Lung (tissue), 11 donors: ENCODE measurements at regions not wholly inside any gene's neighbourhood (a gene's known extent, or its start where the extent isn't known, plus 50 kb on each side); places are given as distances from the start of the nearest gene placed in this dataset.

Experiments
- ATAC-seq: fragments of 200-7000 bp; cut with Tn5 transposase; one replicate; pipeline ENCODE4 v1.9.1; 2020; ENCODE audit warnings: moderate number of reproducible peaks; ENCODE audit not compliant: insufficient read depth, low FRiP score
- DNase-seq, 3 donors: peaks; one replicate each; pipeline ENCODE4 v3.0.0-alpha.2; 2013 to 2017
- H3K27ac ChIP-seq, 2 donors: one replicate each; pipeline ENCODE4 v1.5.1; 2013; ENCODE audit warnings: mild to moderate bottlenecking in 2 of 2, moderate library complexity in 2 of 2, control low read depth in 1 of 2, inconsistent platforms in 1 of 2, low read depth in 1 of 2, low read length in 1 of 2
- H3K27me3 ChIP-seq, 3 donors: one replicate each; pipeline ENCODE4 v1.5.1; 2013; ENCODE audit warnings: low read length in 2 of 3; ENCODE audit not compliant: control insufficient read depth in 3 of 3, insufficient read depth in 3 of 3
- H3K36me3 ChIP-seq, 4 donors: one replicate each; pipeline ENCODE4 v1.5.1; 2013; ENCODE audit warnings: low read length in 4 of 4, mild to moderate bottlenecking in 1 of 4, moderate library complexity in 1 of 4; ENCODE audit not compliant: control insufficient read depth in 4 of 4, insufficient read depth in 4 of 4
- H3K4me1 ChIP-seq, 5 donors: one replicate each; pipeline ENCODE4 v1.5.1; 2013; ENCODE audit warnings: low read length in 5 of 5, mild to moderate bottlenecking in 2 of 5, moderate library complexity in 1 of 5; ENCODE audit not compliant: control insufficient read depth in 5 of 5, insufficient read depth in 5 of 5
- H3K4me3 ChIP-seq: one replicate; pipeline ENCODE4 v1.5.1; 2013; ENCODE audit warnings: mild to moderate bottlenecking, control low read depth, moderate library complexity
- H3K9ac ChIP-seq, 2 donors: one replicate each; pipeline ENCODE4 v1.5.1; 2013; ENCODE audit warnings: low read length in 2 of 2, control low read depth in 1 of 2; ENCODE audit not compliant: insufficient read depth in 1 of 2
- H3K9me3 ChIP-seq, 4 donors: one replicate each; pipeline ENCODE4 v1.5.1; 2013; ENCODE audit warnings: low read length in 3 of 4, mild to moderate bottlenecking in 1 of 4, moderate library complexity in 1 of 4; ENCODE audit not compliant: control insufficient read depth in 4 of 4, insufficient read depth in 3 of 4
- CTCF ChIP-seq: IDR thresholded peaks from 2 replicates; pipeline ENCODE4 v1.5.1; 2012; ENCODE audit warnings: mild to moderate bottlenecking; ENCODE audit errors: control extremely low read depth, extremely low read depth
- WGBS, 2 donors: extraction: QIAGEN DNeasy Blood & Tissue Kit; methylation state at CpG; one replicate each; pipeline ENCODE4 v1.1.7; 2013; 5-methylcytosine and 5-hydroxymethylcytosine counted together
- donor health status: control.
- donor health status: control.
- donor health status: Bipolar disorder and iron deficiency.
- donor health status: healthy.
- donor health status: DM: yes; HTN: yes; CAD: no.

- H3K27me3 ChIP-seq, result no peaks in the 10 kb centered on the region
- ATAC-seq (no peak), DNase-seq (no peak)
- H3K9ac ChIP-seq, result no peak overlapping the region
- WGBS, 2 donors, result 77 to 85% methylated on average over 11 of the region's 11 CpGs
- no peak overlapping the region for H3K27ac ChIP-seq
- no peaks in the 10 kb centered on the region for H3K36me3 ChIP-seq
- peaks cover 0 to 3% (median 0%) of the 10 kb centered on the region in 4 donors for H3K9me3 ChIP-seq
- TF ChIP-seq CTCF, result no peak
- H3K4me1 ChIP-seq, result no peaks in the 10 kb centered on the region
- no peak overlapping the region for H3K4me3 ChIP-seq
Measured at GRCh38 chr22:49166746-49167145, 660.9 kb downstream of the BRD1 start.

DNA sequence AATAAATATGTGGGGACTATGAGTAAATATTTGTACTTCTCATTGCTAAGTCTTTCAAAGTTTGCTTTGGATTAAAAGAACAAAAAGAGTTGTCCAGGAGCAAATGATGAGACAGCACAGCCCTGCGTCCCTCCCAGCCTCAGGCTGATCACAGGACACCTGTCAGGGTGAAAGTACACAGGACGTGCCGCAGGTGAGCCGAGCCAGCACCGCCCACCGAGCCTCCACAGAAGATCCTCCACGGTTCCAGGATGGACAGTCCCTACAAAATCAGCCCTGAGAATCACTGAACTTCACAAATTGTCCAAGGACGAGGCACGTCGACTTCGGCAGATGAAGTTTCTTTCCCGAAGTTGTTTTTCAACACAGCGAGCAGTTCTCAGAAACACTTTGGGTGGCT, 661.5 kb downstream of the BRD1 start:
- ATAC-seq (no peak), DNase-seq (no peak)
- no peak for TF ChIP-seq CTCF
- H3K4me3 ChIP-seq, result no peak overlapping the region
- no peaks in the 10 kb centered on the region for H3K36me3 ChIP-seq
- H3K27me3 ChIP-seq, result no peaks in the 10 kb centered on the region
- peaks cover 0 to 3% (median 0%) of the 10 kb centered on the region in 4 donors for H3K9me3 ChIP-seq
- no peak overlapping the region for H3K9ac ChIP-seq
- no peak overlapping the region for H3K27ac ChIP-seq
- WGBS, 2 donors, result 81 to 91% methylated on average over 13 of the region's 13 CpGs
- no peaks in the 10 kb centered on the region for H3K4me1 ChIP-seq

GRCh38 chr22:49164773-49165320, 662.8 kb downstream of the BRD1 start:
- H3K27me3 ChIP-seq, result no peaks in the 10 kb centered on the region
- TF ChIP-seq CTCF, result no peak
- 49 to 54% methylated on average over 12 to 14 of the region's 14 CpGs for WGBS, 2 donors
- no peaks in the 10 kb centered on the region for H3K4me1 ChIP-seq
- H3K9me3 ChIP-seq, result peaks cover 0 to 3% (median 0%) of the 10 kb centered on the region in 4 donors
- no peak overlapping the region for H3K9ac ChIP-seq
- H3K27ac ChIP-seq, result no peak overlapping the region
- no peak for ATAC-seq
- no peak overlapping the region for H3K4me3 ChIP-seq
- no peaks in the 10 kb centered on the region for H3K36me3 ChIP-seq
- no peak for DNase-seq
